C4-2B (cell line): ENCODE measurements at regions not wholly inside any gene's neighbourhood (a gene's known extent, or its start where the extent isn't known, plus 50 kb on each side); places are given as distances from the start of the nearest gene placed in this dataset.

Experiments
- H3K27ac ChIP-seq: fragments of 450-650 bp; 2 replicates; pipeline ENCODE4 v1.5.1; 2017
- ZFX ChIP-seq: fragments of 450-650 bp; IDR thresholded peaks from 2 replicates; pipeline ENCODE4 v1.6.1; 2017
- TF ChIP-seq, protein P1 (sequence below): fragments of 450-650 bp; conservative IDR thresholded peaks from 2 replicates; pipeline ENCODE4 v1.5.1; 2017; ENCODE audit warnings: mild to moderate bottlenecking

DNA sequence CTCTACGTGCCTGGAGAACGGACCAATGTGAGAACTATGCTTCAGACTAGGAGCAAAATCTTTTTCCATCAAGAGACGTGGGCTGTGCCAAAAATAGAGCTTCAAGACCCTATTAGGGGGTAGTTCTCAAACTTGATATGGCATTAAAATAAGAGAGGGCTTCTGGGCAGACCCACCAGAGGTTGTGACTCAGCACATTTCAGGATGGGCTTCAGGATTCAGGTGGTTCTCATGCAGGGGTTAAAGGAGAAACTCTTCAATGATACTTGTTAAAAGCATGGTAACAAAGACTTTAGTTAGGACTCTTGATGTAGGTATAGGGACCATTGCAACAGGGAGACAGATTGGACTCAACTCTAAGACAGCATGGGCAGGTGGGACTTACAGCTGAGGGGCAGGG lies 195.5 kb downstream of the RGS3 start:
- TF ChIP-seq, protein P1, sequence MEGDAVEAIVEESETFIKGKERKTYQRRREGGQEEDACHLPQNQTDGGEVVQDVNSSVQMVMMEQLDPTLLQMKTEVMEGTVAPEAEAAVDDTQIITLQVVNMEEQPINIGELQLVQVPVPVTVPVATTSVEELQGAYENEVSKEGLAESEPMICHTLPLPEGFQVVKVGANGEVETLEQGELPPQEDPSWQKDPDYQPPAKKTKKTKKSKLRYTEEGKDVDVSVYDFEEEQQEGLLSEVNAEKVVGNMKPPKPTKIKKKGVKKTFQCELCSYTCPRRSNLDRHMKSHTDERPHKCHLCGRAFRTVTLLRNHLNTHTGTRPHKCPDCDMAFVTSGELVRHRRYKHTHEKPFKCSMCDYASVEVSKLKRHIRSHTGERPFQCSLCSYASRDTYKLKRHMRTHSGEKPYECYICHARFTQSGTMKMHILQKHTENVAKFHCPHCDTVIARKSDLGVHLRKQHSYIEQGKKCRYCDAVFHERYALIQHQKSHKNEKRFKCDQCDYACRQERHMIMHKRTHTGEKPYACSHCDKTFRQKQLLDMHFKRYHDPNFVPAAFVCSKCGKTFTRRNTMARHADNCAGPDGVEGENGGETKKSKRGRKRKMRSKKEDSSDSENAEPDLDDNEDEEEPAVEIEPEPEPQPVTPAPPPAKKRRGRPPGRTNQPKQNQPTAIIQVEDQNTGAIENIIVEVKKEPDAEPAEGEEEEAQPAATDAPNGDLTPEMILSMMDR, result no peak
- no peak for TF ChIP-seq ZFX
- H3K27ac ChIP-seq, result no peak overlapping the region

DNA sequence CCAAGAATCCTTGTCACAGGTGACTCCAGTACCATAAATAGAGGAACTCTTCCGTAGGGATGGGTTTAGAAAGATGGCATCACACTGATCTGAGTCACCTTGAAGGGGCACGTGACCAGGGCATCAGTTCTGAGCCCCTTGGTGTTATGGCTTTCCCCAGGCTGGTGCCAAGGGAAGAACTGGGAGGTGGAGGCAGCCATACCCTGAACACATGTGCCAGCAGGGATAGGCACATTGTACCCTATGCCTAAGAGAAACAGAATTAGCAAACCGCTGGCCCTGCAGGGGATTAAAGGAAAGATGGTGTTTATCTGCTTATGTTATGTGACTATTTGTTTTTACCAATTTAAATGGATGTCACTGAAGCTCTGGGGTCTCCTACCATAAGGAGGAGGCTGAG lies 196.2 kb downstream of the RGS3 start:
- no peak overlapping the region for H3K27ac ChIP-seq
- TF ChIP-seq, protein P1, result no peak
- no peak for TF ChIP-seq ZFX

- no peak overlapping the region for H3K27ac ChIP-seq
Measured at GRCh38 chr9:113660196-113660595, 196.7 kb downstream of the RGS3 start.

GRCh38 chr9:113661074-113661473 lies 197.5 kb downstream of the RGS3 start:
- H3K27ac ChIP-seq, result no peak overlapping the region
- no peak for TF ChIP-seq ZFX
- TF ChIP-seq, protein P1, result no peak

More at GRCh38 chr9:113660196-113660595, 196.7 kb downstream of the RGS3 start:
- TF ChIP-seq ZFX, result no peak
- TF ChIP-seq, protein P1, result no peak

- TF ChIP-seq, protein P1, result no peak
- no peak for TF ChIP-seq ZFX
- H3K27ac ChIP-seq, result no peak overlapping the region
Measured at GRCh38 chr9:113664181-113664875, 200.8 kb downstream of the RGS3 start.

GRCh38 chr9:113665064-113665463 lies 201.5 kb downstream of the RGS3 start:
- no peak overlapping the region for H3K27ac ChIP-seq

GRCh38 chr9:113665756-113666155 lies 202.2 kb downstream of the RGS3 start:
- TF ChIP-seq, protein P1, result no peak
- no peak for TF ChIP-seq ZFX
- no peak overlapping the region for H3K27ac ChIP-seq

More at GRCh38 chr9:113665064-113665463, 201.5 kb downstream of the RGS3 start:
- TF ChIP-seq, protein P1, result no peak
- TF ChIP-seq ZFX, result no peak
